SK-N-SH (cell line): ENCODE measurements at regions not wholly inside any gene's neighbourhood (a gene's known extent, or its start where the extent isn't known, plus 50 kb on each side); places are given as distances from the start of the nearest gene placed in this dataset.

Experiments used
- CTCF ChIA-PET: fragments of 300-600, 350-600 bp; formaldehyde crosslinking; extraction: SDS; loops from one replicate; lab custom pipeline; 2021; lab: Yijun Ruan, JAX
- POLR2A ChIA-PET: fragments of 350-600 bp; sonication (Branson Sonifier 250); formaldehyde crosslinking; extraction: SDS; loops from one replicate; lab custom pipeline; 2020; ENCODE audit warnings: antibody characterized with exemption, inconsistent platforms; lab: Yijun Ruan, JAX
- DNase-seq: peaks from one replicate; pipeline ENCODE4 v3.0.0; 2012
- H2AFZ ChIP-seq: fragments of 200-600 bp; sonication (generic); 2 replicates; pipeline ENCODE4 v1.8.1; 2016; ENCODE audit warnings: antibody characterized with exemption, mild to moderate bottlenecking, low read depth
- H3F3A ChIP-seq: fragments of 200-600 bp; sonication (generic); replicated peaks from 2 replicates; pipeline ENCODE3; 2016; ENCODE audit warnings: antibody characterized with exemption, mild to moderate bottlenecking; ENCODE audit not compliant: insufficient read depth
- H3K27ac ChIP-seq, 2 experiments: fragments of 200-500 bp in 1 of 2; fragments of 200-600 bp in 1 of 2; sonication (Bioruptor generic) in 1 of 2; sonication (generic), shearing (Covaris generic) in 1 of 2; 2 replicates each; pipeline versions ENCODE4 v1.5.1 to v1.6.1; 2014 to 2016; ENCODE audit warnings: low read depth in 2 of 2, inconsistent platforms in 1 of 2, low read length in 1 of 2, mild to moderate bottlenecking in 1 of 2, mixed read lengths in 1 of 2
- H3K27me3 ChIP-seq: fragments of 200-600 bp; sonication (generic), shearing (Covaris generic); 2 replicates; pipeline ENCODE4 v1.6.1; 2016; ENCODE audit warnings: mixed run types; ENCODE audit not compliant: insufficient read depth
- H3K36me3 ChIP-seq, 2 experiments: fragments of 200-500 bp in 1 of 2; fragments of 200-600 bp in 1 of 2; sonication (Bioruptor generic) in 1 of 2; sonication (generic) in 1 of 2; replicated peaks in 1 of 2; 2 replicates each; pipeline versions ENCODE3 to v1.5.1; 2014 to 2016; ENCODE audit warnings: low read length in 1 of 2, mild to moderate bottlenecking in 1 of 2; ENCODE audit not compliant: insufficient read depth in 2 of 2, control insufficient read depth in 1 of 2
- H3K4me1 ChIP-seq, 2 experiments: fragments of 200-500 bp in 1 of 2; fragments of 200-600 bp in 1 of 2; sonication (Bioruptor generic) in 1 of 2; sonication (generic), shearing (Covaris generic) in 1 of 2; 2 replicates each; pipeline versions ENCODE4 v1.5.1 to v1.6.1; 2014 to 2016; ENCODE audit warnings: low read depth in 1 of 2, low read length in 1 of 2, mixed run types in 1 of 2; ENCODE audit not compliant: insufficient read depth in 2 of 2, control insufficient read depth in 1 of 2
- H3K4me2 ChIP-seq: fragments of 200-600 bp; sonication (generic), shearing (Covaris generic); 2 replicates; pipeline ENCODE4 v1.6.1; 2017; ENCODE audit warnings: mixed run types
- H3K4me3 ChIP-seq, 2 experiments: fragments of 200-500 bp in 1 of 2; fragments of 200-600 bp in 1 of 2; sonication (Bioruptor generic) in 1 of 2; sonication (generic), shearing (Covaris generic) in 1 of 2; 2 replicates each; pipeline versions ENCODE4 v1.5.1 to v1.8.1; 2014 to 2016; ENCODE audit warnings: low read depth in 2 of 2, inconsistent platforms in 1 of 2, low read length in 1 of 2, mild to moderate bottlenecking in 1 of 2, mixed read lengths in 1 of 2, moderate library complexity in 1 of 2
- H3K79me2 ChIP-seq: fragments of 200-600 bp; sonication (generic); 2 replicates; pipeline ENCODE4 v1.8.1; 2017; ENCODE audit warnings: mild to moderate bottlenecking; ENCODE audit not compliant: insufficient read depth
- H3K9ac ChIP-seq: fragments of 200-600 bp; sonication (generic); 2 replicates; pipeline ENCODE4 v1.6.1; 2017; ENCODE audit warnings: mixed run types
- H3K9me2 ChIP-seq: fragments of 200-600 bp; sonication (generic); 2 replicates; pipeline ENCODE4 v1.6.1; 2017; ENCODE audit warnings: mixed run types
- H3K9me3 ChIP-seq: fragments of 200-600 bp; sonication (generic); 2 replicates; pipeline ENCODE4 v1.6.1; 2017; ENCODE audit warnings: mixed run types, mild to moderate bottlenecking, moderate library complexity
- H4K20me1 ChIP-seq: fragments of 200-600 bp; sonication (generic); 2 replicates; pipeline ENCODE4 v1.6.1; 2017; ENCODE audit warnings: mild to moderate bottlenecking, mixed run types; ENCODE audit not compliant: insufficient read depth
- CHD2 ChIP-seq: fragments of 150-350 bp; IDR thresholded peaks from 2 replicates; pipeline ENCODE4 v1.6.1; 2018; ENCODE audit warnings: low read length; ENCODE audit not compliant: partially characterized antibody
- ELF1 ChIP-seq: IDR thresholded peaks from 2 replicates; pipeline ENCODE4 v1.4.0; 2012
- EP300 ChIP-seq, 2 experiments: IDR thresholded peaks; 2 replicates each; pipeline versions ENCODE4 v1.4.0 to v1.6.1; 2012; ENCODE audit warnings: borderline replicate concordance in 1 of 2, low read depth in 1 of 2, low read length in 1 of 2
- FOSL2 ChIP-seq: IDR thresholded peaks from 2 replicates; pipeline ENCODE4 v1.4.0; 2012; ENCODE audit warnings: low read depth, mild to moderate bottlenecking, moderate library complexity, borderline replicate concordance
- FOXJ3 ChIP-seq: sonication (generic); formaldehyde crosslinking; IDR thresholded peaks from 2 replicates; pipeline ENCODE4 v1.5.1; 2020; ENCODE audit warnings: mild to moderate bottlenecking, missing genetic modification reagents
- FOXM1 ChIP-seq: IDR thresholded peaks from 2 replicates; pipeline ENCODE4 v1.4.0; 2012; ENCODE audit warnings: low read depth, mild to moderate bottlenecking
- GABPA ChIP-seq: IDR thresholded peaks from 2 replicates; pipeline ENCODE4 v1.4.0; 2012; ENCODE audit warnings: low read depth, mild to moderate bottlenecking
- GATA2 ChIP-seq: sonication (generic); formaldehyde crosslinking; IDR thresholded peaks from 2 replicates; pipeline ENCODE4 v1.5.0; 2020; ENCODE audit warnings: mild to moderate bottlenecking, missing genetic modification reagents
- NFIC ChIP-seq: IDR thresholded peaks from 2 replicates; pipeline ENCODE4 v1.4.0; 2012; ENCODE audit warnings: borderline replicate concordance
- NRF1 ChIP-seq: IDR thresholded peaks from 2 replicates; pipeline ENCODE4 v1.6.1; 2012; ENCODE audit warnings: low read depth, mild to moderate bottlenecking, low read length
- RAD21 ChIP-seq: IDR thresholded peaks from 2 replicates; pipeline ENCODE4 v1.6.1; 2012; ENCODE audit warnings: mild to moderate bottlenecking, low read length
- RFX5 ChIP-seq: IDR thresholded peaks from 2 replicates; pipeline ENCODE4 v1.6.1; 2012; ENCODE audit warnings: mild to moderate bottlenecking, improper control_type of control experiment, low read length
- RXRA ChIP-seq: IDR thresholded peaks from 2 replicates; pipeline ENCODE4 v1.4.0; 2012; ENCODE audit warnings: low read depth, mild to moderate bottlenecking, borderline replicate concordance
- SIN3A ChIP-seq: IDR thresholded peaks from 2 replicates; pipeline ENCODE4 v1.6.1; 2012; ENCODE audit warnings: low read depth, mild to moderate bottlenecking, low read length, moderate library complexity, borderline replicate concordance
- SMC3 ChIP-seq: IDR thresholded peaks from 2 replicates; pipeline ENCODE4 v1.6.1; 2012; ENCODE audit warnings: low read depth, low read length, improper control_type of control experiment
- TAF1 ChIP-seq: IDR thresholded peaks from 2 replicates; pipeline ENCODE4 v1.6.1; 2012; ENCODE audit warnings: low read depth, mild to moderate bottlenecking, low read length, moderate library complexity, borderline replicate concordance
- TCF12 ChIP-seq: IDR thresholded peaks from 2 replicates; pipeline ENCODE4 v1.4.0; 2012
- USF2 ChIP-seq: fragments of 150-350 bp; IDR thresholded peaks from 2 replicates; pipeline ENCODE4 v1.6.1; 2017; ENCODE audit warnings: antibody characterized with exemption, low read length, low read depth, borderline replicate concordance
- WGBS: methylation state at CpG from one replicate; pipeline ENCODE4 v1.1.6; 2017; ENCODE audit warnings: low lambda C conversion rate; 5-methylcytosine and 5-hydroxymethylcytosine counted together
- TF ChIP-seq, protein P1 (sequence below): IDR thresholded peaks from 2 replicates; pipeline ENCODE4 v1.4.0; 2012; ENCODE audit warnings: low read depth, borderline replicate concordance
- TF ChIP-seq, protein P2 (sequence below): fragments of 150-350 bp; IDR thresholded peaks from 2 replicates; pipeline ENCODE4 v1.6.1; 2016; ENCODE audit warnings: mild to moderate bottlenecking, low read depth, low read length

DNA sequence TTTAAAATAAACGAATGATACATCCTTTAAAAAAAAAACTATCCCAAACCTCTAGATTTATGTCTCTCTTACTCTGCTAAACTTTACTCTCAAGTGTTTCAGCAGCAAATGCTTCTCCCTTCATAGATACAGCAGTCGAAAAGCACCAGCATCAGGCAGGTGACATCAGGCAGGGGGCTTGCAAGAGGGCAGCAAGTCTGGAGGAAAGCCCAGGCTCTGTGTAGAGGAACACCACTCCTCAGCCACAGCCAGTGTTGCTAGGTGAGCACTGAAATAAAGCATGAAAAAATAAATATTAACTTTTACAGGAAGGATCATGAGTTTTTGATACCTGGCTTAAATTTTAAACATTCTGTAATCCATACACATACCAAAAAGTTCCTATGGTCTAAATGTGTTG is 419.4 kb downstream of the GALC start (continued):
- no peak for TF ChIP-seq TAF1

DNA sequence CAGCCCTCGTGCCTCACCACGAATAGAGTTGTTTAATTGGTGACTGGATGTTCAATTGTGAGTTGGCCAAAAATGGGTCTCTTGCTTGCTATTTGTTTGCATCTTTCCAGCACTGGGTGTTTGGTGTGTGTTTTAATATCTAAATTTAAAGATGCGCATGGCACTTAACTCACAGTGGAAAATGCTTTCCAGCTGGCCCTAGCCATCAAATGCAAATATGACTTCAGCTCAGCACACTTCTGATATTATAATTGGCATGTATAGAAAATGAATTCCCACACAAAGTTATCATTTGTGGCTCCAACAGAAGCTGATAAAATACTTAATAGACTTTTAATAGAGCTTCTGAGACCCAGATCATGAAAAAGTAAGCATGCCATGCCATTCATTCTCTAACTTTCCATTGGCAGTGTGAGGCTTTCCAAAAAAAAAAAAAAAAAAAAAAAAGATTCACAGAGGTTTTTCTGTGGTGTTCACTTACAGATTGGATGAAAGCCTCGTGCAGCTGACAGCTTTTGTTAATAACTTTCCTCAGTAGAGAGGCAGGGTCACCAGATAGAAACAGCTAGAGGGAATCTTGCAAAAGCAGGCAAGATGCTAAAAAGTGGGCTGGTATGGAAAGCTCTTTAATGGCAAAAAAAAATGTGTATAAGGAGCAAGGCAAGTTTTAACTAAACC is 425.2 kb downstream of the GALC start:
- no peak overlapping the region for H3K4me3 ChIP-seq
- no peak overlapping the region for H2AFZ ChIP-seq
- TF ChIP-seq EP300 (IDR thresholded peaks at IDR 0.05; ENCODE audit: borderline replicate concordance in 1 of 2, low read depth in 1 of 2, low read length in 1 of 2), result no peak
- no peak for TF ChIP-seq RXRA
- TF ChIP-seq SMC3, result no peak
- TF ChIP-seq SIN3A, result no peak
- TF ChIP-seq NRF1, result no peak
- no peak for TF ChIP-seq FOXJ3
- TF ChIP-seq ELF1, result no peak
- TF ChIP-seq GATA2 (CRISPR knock-in tag), result no peak
- TF ChIP-seq, protein P1, sequence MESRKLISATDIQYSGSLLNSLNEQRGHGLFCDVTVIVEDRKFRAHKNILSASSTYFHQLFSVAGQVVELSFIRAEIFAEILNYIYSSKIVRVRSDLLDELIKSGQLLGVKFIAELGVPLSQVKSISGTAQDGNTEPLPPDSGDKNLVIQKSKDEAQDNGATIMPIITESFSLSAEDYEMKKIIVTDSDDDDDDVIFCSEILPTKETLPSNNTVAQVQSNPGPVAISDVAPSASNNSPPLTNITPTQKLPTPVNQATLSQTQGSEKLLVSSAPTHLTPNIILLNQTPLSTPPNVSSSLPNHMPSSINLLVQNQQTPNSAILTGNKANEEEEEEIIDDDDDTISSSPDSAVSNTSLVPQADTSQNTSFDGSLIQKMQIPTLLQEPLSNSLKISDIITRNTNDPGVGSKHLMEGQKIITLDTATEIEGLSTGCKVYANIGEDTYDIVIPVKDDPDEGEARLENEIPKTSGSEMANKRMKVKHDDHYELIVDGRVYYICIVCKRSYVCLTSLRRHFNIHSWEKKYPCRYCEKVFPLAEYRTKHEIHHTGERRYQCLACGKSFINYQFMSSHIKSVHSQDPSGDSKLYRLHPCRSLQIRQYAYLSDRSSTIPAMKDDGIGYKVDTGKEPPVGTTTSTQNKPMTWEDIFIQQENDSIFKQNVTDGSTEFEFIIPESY, result no peak
- TF ChIP-seq USF2, result no peak
- TF ChIP-seq TCF12, result no peak
- no peak for TF ChIP-seq GABPA
- no peak for TF ChIP-seq FOSL2
- TF ChIP-seq CHD2, result no peak
- no peak for TF ChIP-seq RFX5
- TF ChIP-seq TAF1, result no peak
- TF ChIP-seq, protein P2, sequence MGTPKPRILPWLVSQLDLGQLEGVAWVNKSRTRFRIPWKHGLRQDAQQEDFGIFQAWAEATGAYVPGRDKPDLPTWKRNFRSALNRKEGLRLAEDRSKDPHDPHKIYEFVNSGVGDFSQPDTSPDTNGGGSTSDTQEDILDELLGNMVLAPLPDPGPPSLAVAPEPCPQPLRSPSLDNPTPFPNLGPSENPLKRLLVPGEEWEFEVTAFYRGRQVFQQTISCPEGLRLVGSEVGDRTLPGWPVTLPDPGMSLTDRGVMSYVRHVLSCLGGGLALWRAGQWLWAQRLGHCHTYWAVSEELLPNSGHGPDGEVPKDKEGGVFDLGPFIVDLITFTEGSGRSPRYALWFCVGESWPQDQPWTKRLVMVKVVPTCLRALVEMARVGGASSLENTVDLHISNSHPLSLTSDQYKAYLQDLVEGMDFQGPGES, result no peak
- TF ChIP-seq NFIC, result no peak
- TF ChIP-seq RAD21, result no peak
- TF ChIP-seq FOXM1, result no peak
- H3K9me3 ChIP-seq, result no peaks in the 10 kb centered on the region
- no peaks in the 10 kb centered on the region for H3K27me3 ChIP-seq
- no peak overlapping the region for H3K9ac ChIP-seq
- no peaks in the 10 kb centered on the region for H3F3A ChIP-seq
- under 1% methylated on average over 4 of the region's 4 CpGs for WGBS
- H4K20me1 ChIP-seq, result no peaks in the 10 kb centered on the region
- CTCF ChIA-PET, result no interaction called here
- no peaks in the 10 kb centered on the region for H3K4me1 ChIP-seq
- POLR2A ChIA-PET, result no interaction called here
- no peaks in the 10 kb centered on the region for H3K9me2 ChIP-seq
- DNase-seq, result no peak
- no peak overlapping the region for H3K27ac ChIP-seq
- no peaks in the 10 kb centered on the region for H3K36me3 ChIP-seq
- no peak overlapping the region for H3K4me2 ChIP-seq
- H3K79me2 ChIP-seq, result no peaks in the 10 kb centered on the region
